Muscle layer of duodenum (tissue), 2 donors: ENCODE measurements at regions not wholly inside any gene's neighbourhood (a gene's known extent, or its start where the extent isn't known, plus 50 kb on each side); places are given as distances from the start of the nearest gene placed in this dataset.

Experiments used
- H3K27ac ChIP-seq: one replicate; pipeline ENCODE4 v1.7.0; 2013; ENCODE audit warnings: mild to moderate bottlenecking, low read length
- H3K27me3 ChIP-seq: one replicate; pipeline ENCODE4 v1.7.0; 2013; ENCODE audit warnings: low read depth, mild to moderate bottlenecking, control low read depth, low read length
- H3K36me3 ChIP-seq, 2 donors: one replicate each; pipeline ENCODE4 v1.7.0; 2013; ENCODE audit warnings: low read length in 2 of 2, control low read depth in 1 of 2, mild to moderate bottlenecking in 1 of 2; ENCODE audit not compliant: insufficient read depth in 2 of 2, control insufficient read depth in 1 of 2
- H3K4me1 ChIP-seq, 2 donors: one replicate each; pipeline ENCODE4 v1.7.0; 2013; ENCODE audit warnings: low read length in 2 of 2, mild to moderate bottlenecking in 2 of 2, control low read depth in 1 of 2, moderate library complexity in 1 of 2; ENCODE audit not compliant: insufficient read depth in 2 of 2, control insufficient read depth in 1 of 2
- H3K4me3 ChIP-seq, 2 donors: one replicate each; pipeline ENCODE4 v1.7.0; 2013; ENCODE audit warnings: low read length in 2 of 2, low read depth in 1 of 2, mild to moderate bottlenecking in 1 of 2
- H3K9me3 ChIP-seq, 2 donors: one replicate each; pipeline ENCODE4 v1.7.0; 2013; ENCODE audit warnings: low read length in 2 of 2, control low read depth in 1 of 2, mild to moderate bottlenecking in 1 of 2; ENCODE audit not compliant: control insufficient read depth in 1 of 2
- donor health status: healthy.

DNA sequence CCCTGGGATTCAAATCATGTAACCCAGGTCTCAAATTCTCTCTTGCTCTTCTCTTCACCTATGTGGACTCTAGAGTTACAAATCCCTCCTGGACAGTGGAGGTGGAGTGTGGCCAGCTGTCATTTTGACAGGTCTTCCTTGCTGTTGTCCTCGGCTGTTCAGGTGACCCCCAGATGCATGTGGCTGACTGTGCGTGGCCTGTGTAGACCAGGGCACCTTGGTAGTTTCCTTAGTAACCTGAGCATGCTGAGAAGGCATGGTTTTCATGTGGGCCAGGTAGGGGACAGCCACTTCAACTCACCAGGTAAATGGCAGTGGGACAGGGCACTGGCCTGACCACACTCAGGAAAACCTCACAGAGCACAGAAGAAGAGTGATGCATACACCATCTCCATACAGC is 155.0 kb upstream of the TSHZ3 start:
- H3K27me3 ChIP-seq: no peaks in the 10 kb centered on the region
- H3K9me3 ChIP-seq: no peaks in the 10 kb centered on the region
- H3K4me1 ChIP-seq: no peaks in the 10 kb centered on the region
- no peaks in the 10 kb centered on the region for H3K36me3 ChIP-seq
- H3K4me3 ChIP-seq: no peak overlapping the region
- no peak overlapping the region for H3K27ac ChIP-seq

DNA sequence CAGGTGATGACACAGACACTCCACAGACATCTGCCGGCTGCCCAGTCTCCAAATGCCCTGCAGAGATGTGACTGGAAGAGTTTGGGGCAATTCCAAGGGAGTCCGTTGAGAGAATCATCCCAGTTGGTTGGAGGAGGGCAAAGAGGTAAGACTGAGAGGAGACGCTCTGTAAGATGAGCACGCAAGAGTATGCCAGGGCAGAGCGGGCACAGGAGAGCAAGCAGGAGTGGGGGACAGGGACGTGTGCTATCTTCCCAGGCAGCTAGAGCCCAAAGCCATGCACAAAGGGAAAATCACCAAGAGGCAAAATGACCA is 156.3 kb upstream of the TSHZ3 start:
- H3K36me3 ChIP-seq: no peaks in the 10 kb centered on the region

DNA sequence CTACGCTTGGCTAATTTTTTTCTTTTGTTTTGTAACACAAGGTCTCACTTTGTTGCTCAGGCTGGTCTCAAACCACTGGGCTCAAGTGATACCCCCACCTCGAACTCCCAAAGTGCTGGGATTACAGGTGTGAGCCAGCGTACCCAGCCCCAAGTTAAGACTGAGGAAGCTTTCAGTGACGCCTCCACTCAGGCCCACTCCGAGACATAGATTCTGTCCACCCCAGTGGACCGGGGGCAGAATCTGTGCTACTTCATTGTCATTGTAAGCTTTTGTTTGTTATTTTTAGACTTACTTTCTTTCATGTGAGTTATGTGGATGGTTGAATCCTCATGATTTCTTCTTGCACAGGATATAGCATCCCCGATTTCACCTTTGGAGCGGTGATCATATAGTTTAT is 156.9 kb upstream of the TSHZ3 start:
- H3K4me1 ChIP-seq: no peaks in the 10 kb centered on the region
- H3K4me3 ChIP-seq: no peak overlapping the region
- no peaks in the 10 kb centered on the region for H3K27me3 ChIP-seq
- no peak overlapping the region for H3K27ac ChIP-seq
- H3K9me3 ChIP-seq: no peaks in the 10 kb centered on the region
- no peaks in the 10 kb centered on the region for H3K36me3 ChIP-seq

More for the DNA sequence above, 156.3 kb upstream of the TSHZ3 start:
- no peak overlapping the region for H3K4me3 ChIP-seq
- no peak overlapping the region for H3K27ac ChIP-seq
- H3K9me3 ChIP-seq: no peaks in the 10 kb centered on the region
- H3K4me1 ChIP-seq: no peaks in the 10 kb centered on the region
- H3K27me3 ChIP-seq: no peaks in the 10 kb centered on the region

DNA sequence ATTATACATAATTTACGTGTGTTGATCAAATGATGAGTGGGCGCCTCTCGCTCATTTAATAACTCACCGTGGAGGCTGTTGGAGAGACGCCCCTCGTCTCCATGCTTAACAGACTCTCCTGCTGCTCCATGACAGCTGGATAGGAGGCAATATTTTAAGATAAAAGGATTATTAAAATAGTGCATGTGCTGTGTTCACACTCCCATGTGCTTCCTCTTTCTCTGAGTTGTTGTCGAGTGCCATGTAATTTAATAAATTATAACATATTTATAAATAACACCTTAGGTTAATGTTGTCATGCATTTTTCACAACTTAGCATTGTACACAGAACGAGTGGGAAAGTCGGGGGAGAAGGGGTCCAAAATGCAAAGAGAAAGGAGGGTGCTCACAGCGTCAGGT is 161.4 kb upstream of the TSHZ3 start:
- no peaks in the 10 kb centered on the region for H3K36me3 ChIP-seq

DNA sequence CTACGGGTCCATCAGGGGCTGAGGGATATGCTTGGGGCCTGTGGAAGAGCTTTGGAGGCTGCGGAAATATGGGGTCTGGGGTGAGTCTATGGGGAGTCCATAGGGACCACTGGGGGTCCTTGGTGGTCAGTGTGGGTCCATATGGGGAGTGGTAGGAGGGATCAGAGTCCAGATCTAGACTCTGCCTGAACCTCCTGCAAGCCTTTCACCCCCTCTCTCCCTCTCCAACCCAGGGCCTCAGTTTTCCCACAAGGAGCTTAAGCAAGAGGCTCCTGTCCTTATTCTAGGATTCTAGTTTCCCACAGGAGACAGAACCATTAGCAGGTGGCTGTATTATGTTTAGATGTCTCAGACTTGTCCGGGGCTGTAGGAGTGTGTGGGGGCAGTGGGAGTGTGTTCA is 161.9 kb upstream of the TSHZ3 start:
- Histone ChIP-seq H3K27me3 (no peaks in the 10 kb centered on the region), H3K27ac (no peak overlapping the region), H3K4me3 (no peak overlapping the region), H3K9me3 (no peaks in the 10 kb centered on the region), H3K36me3 (no peaks in the 10 kb centered on the region), H3K4me1 (no peaks in the 10 kb centered on the region)

More for the DNA sequence above, 161.4 kb upstream of the TSHZ3 start:
- Histone ChIP-seq H3K27me3 (no peaks in the 10 kb centered on the region), H3K4me3 (no peak overlapping the region), H3K9me3 (no peaks in the 10 kb centered on the region), H3K4me1 (no peaks in the 10 kb centered on the region), H3K27ac (no peak overlapping the region)

DNA sequence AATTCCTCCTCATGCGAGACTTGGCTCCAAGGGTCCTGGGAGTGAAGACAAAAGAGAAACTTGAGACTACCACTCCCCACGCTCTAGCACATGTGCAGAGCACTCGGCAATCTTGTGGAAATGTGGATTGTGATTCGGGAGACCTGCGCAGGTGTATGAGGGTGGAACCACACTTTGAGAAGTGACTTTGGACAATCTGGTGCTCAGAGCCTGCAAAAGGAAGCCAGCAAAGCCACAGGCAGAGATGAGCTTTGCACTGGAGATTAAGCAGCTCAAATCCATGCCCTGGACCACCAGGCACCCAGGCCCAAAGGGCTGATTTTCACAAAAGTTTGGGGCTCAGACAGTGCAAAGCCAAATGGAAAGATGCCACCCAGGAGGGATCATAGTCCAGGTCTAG is 162.5 kb upstream of the TSHZ3 start:
- Histone ChIP-seq H3K4me1 (no peaks in the 10 kb centered on the region), H3K27ac (no peak overlapping the region), H3K4me3 (no peak overlapping the region), H3K27me3 (no peaks in the 10 kb centered on the region), H3K36me3 (no peaks in the 10 kb centered on the region), H3K9me3 (no peaks in the 10 kb centered on the region)

DNA sequence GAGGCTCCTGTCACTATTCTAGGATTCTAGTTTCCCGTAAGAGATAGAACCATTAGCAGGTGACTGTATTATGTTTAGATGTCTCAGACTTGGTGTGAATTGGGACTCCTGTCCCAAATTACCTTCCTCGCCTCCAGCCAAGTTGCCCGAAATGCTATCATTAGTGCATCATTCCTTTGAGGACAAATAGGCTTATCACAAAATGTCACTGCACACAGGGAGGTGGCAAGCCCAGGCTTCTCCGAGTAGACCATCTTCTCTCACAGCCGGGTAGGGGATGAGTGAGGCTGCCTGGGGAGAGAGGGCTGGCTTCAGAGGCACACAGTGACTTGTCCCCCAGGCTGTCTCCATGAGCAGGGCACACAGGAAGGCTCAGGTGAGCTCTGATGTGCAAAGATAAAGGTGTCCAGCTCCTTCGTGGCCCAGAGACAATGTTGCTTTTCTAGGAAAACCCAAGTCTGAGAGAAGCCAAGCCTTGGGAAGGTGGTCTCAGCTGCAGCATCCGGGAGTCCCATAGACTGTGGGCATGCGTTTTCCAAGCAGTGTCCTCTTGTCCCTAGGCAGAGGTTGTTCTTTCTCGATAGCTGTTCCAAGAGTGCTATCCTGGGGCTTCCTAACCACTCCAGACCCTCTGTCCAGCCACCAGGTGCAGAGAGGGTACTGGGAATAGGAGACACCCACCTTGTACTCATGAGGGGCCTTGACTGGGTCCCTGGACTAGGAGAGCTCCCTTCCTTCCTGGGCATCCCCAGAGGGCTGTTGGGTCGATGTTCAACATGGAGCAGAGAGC is 163.1 kb upstream of the TSHZ3 start:
- Histone ChIP-seq H3K27me3 (no peaks in the 10 kb centered on the region), H3K27ac (no peak overlapping the region), H3K9me3 (no peaks in the 10 kb centered on the region), H3K36me3 (no peaks in the 10 kb centered on the region), H3K4me1 (no peaks in the 10 kb centered on the region), H3K4me3 (no peak overlapping the region)

DNA sequence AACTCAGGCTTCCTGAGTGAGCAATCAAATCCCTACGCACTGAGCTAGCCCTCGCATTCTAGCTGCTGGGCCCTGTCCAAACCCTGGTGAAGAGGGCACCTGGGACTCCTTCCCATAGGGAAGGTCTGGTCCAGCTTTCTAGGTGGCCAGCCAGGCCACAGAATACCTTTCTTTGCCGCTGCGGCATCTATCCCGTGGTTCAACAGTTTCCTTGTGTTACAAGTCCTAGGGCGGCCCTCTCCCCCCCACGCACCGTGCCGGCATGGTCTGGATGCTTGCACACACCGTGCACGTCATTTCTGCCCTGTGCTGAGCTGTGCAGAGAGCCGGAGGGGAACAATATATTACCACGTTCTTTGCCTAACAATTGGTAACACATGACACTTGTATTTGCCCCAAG is 164.6 kb upstream of the TSHZ3 start:
- H3K36me3 ChIP-seq: no peaks in the 10 kb centered on the region
- H3K9me3 ChIP-seq: no peaks in the 10 kb centered on the region
- no peak overlapping the region for H3K4me3 ChIP-seq
- H3K27ac ChIP-seq: no peak overlapping the region
- no peaks in the 10 kb centered on the region for H3K4me1 ChIP-seq
- H3K27me3 ChIP-seq: no peaks in the 10 kb centered on the region

DNA sequence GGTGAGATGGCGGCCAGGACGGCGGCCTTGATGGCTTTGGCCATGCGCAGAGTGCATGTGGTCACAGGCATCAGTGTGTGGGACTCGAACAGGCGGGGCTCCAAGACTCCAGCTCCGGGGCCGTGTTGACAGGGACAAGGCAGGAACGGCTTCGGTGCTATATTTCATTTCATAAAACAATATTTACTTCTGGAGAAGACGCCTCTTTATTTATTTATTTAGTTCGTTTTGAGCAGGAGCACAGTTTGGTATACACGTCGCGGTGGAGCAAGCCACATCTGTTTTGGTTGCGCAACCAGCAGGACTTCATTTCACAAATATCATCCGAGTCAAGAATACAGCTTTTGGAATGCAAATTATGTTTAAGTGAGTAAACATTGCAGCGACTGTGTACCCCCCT is 166.7 kb upstream of the TSHZ3 start:
- Histone ChIP-seq H3K4me1 (no peaks in the 10 kb centered on the region), H3K27ac (no peak overlapping the region), H3K4me3 (no peak overlapping the region), H3K9me3 (peaks cover 0 to 7% of the 10 kb centered on the region in 2 donors), H3K27me3 (no peaks in the 10 kb centered on the region), H3K36me3 (no peaks in the 10 kb centered on the region)

DNA sequence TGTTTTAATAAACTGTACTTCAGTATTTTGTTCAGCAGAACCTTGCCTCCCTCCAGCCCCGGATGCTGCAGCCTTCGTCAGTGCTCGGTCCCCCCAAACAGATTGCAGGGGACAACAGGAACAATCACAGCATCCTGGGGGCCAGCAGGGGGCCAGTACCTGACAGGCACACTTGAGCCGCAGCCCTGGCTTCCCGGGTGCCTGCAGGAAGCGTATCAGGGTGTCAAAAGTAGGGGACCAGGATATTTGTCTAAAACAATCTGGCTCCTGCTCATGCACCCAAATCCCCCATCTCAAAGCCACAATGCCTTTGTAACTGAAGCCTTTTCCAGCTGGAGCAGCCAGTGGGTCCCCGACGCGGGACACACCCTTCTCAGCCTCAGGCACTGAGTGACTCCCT is 167.5 kb upstream of the TSHZ3 start:
- Histone ChIP-seq H3K4me1 (no peaks in the 10 kb centered on the region), H3K36me3 (no peaks in the 10 kb centered on the region), H3K9me3 (peaks cover 0 to 7% of the 10 kb centered on the region in 2 donors), H3K27me3 (no peaks in the 10 kb centered on the region), H3K27ac (no peak overlapping the region), H3K4me3 (no peak overlapping the region)

DNA sequence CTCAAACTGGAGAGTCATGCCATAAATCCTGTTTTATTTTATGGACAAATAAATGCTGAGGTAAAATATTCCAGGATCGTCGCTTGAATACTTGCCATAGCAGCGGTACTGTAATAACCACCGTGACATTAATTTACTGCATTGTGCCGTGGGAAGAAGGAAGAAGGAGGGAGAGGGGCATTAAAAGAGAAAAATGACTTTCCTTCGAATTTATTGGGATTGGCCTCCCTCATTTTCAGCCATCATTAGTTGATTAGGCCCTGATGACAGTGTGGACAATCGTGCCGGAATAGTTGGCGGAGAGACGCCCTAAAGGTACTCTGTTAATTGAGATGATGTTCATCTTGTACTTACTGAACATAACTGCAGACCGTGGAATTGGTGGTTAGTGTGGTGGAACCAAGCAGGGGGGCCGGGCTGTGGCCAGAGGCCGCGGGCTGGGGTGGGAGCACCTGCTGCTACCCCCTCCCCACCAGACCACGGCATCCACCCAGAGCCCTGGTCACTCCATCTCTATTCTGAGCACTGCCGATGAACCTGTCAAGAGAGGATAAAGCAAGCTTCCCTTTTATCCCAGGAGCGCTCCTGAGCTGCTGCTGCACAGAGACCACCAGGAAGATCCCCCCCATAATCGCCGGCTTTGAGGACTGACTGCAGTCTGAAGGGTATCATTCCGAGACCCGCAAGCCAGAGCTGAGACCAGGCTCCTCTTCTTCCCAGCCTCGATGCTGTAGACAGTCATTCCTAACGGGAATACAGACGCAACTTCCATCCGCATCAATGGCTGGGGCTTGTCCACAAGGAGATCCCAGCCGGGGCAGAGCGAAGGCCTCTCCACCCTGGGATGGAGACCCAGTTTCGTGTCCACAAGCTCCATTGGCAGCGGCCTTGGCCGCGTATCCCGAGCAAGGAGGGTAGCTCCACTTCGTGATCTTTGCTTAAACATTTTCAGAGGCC is 168.3 kb upstream of the TSHZ3 start:
- no peak overlapping the region for H3K27ac ChIP-seq
- no peaks in the 10 kb centered on the region for H3K36me3 ChIP-seq
- H3K4me3 ChIP-seq: no peak overlapping the region
- H3K27me3 ChIP-seq: no peaks in the 10 kb centered on the region
- H3K9me3 ChIP-seq: peaks cover 0 to 7% of the 10 kb centered on the region in 2 donors
- no peaks in the 10 kb centered on the region for H3K4me1 ChIP-seq
